ENCODE measurements at regions not wholly inside any gene's neighbourhood (a gene's known extent, or its start where the extent isn't known, plus 50 kb on each side); places are given as distances from the start of the nearest gene placed in this dataset.

- no peak overlapping the region for H3K9ac ChIP-seq (ENCODE audit: low read length)
- no peaks in the 10 kb centered on the region for H3K4me1 ChIP-seq (ENCODE audit: insufficient read depth, low read length)
- no peak overlapping the region for H3K4me3 ChIP-seq (ENCODE audit: low read depth in 1 of 2, low read length in 2 of 2)
- no peaks in the 10 kb centered on the region for H3K27me3 ChIP-seq (ENCODE audit: control insufficient read depth in 1 of 2, insufficient read depth in 2 of 2, low read length in 2 of 2)
- no peaks in the 10 kb centered on the region for H3K36me3 ChIP-seq (ENCODE audit: insufficient read depth, low read length)
- H3K27ac ChIP-seq (ENCODE audit: low read depth, low read length): no peak overlapping the region
- H3K9me3 ChIP-seq (ENCODE audit: low read length): no peaks in the 10 kb centered on the region
Observed at GRCh38 chr12:65557438-65558181, 266.7 kb upstream of the HMGA2 start.

- no peaks in the 10 kb centered on the region for H3K27me3 ChIP-seq (ENCODE audit: control insufficient read depth in 1 of 2, insufficient read depth in 2 of 2, low read length in 2 of 2)
- H3K4me1 ChIP-seq (ENCODE audit: insufficient read depth, low read length): no peaks in the 10 kb centered on the region
- H3K36me3 ChIP-seq (ENCODE audit: insufficient read depth, low read length): no peaks in the 10 kb centered on the region
Observed at GRCh38 chr12:65560286-65560685, 264.0 kb upstream of the HMGA2 start.

GRCh38 chr12:65561798-65562382 lies 262.4 kb upstream of the HMGA2 start:
- Histone ChIP-seq H3K27me3 (ENCODE audit: control insufficient read depth in 1 of 2, insufficient read depth in 2 of 2, low read length in 2 of 2) (no peaks in the 10 kb centered on the region), H3K4me3 (ENCODE audit: low read depth in 1 of 2, low read length in 2 of 2) (no peak overlapping the region), H3K9ac (ENCODE audit: low read length) (no peak overlapping the region), H3K27ac (ENCODE audit: low read depth, low read length) (no peak overlapping the region), H3K36me3 (ENCODE audit: insufficient read depth, low read length) (no peaks in the 10 kb centered on the region), H3K4me1 (ENCODE audit: insufficient read depth, low read length) (no peaks in the 10 kb centered on the region), H3K9me3 (ENCODE audit: low read length) (no peaks in the 10 kb centered on the region)

More at GRCh38 chr12:65560286-65560685, 264.0 kb upstream of the HMGA2 start:
- Histone ChIP-seq H3K4me3 (ENCODE audit: low read depth in 1 of 2, low read length in 2 of 2) (no peak overlapping the region), H3K9ac (ENCODE audit: low read length) (no peak overlapping the region), H3K9me3 (ENCODE audit: low read length) (no peaks in the 10 kb centered on the region), H3K27ac (ENCODE audit: low read depth, low read length) (no peak overlapping the region)

- H3K27ac ChIP-seq (ENCODE audit: low read depth, low read length): no peak overlapping the region
- no peak overlapping the region for H3K9ac ChIP-seq (ENCODE audit: low read length)
- H3K36me3 ChIP-seq (ENCODE audit: insufficient read depth, low read length): no peaks in the 10 kb centered on the region
- H3K27me3 ChIP-seq (ENCODE audit: control insufficient read depth in 1 of 2, insufficient read depth in 2 of 2, low read length in 2 of 2): no peaks in the 10 kb centered on the region
- no peaks in the 10 kb centered on the region for H3K4me1 ChIP-seq (ENCODE audit: insufficient read depth, low read length)
- no peaks in the 10 kb centered on the region for H3K9me3 ChIP-seq (ENCODE audit: low read length)
- no peak overlapping the region for H3K4me3 ChIP-seq (ENCODE audit: low read depth in 1 of 2, low read length in 2 of 2)
Observed at GRCh38 chr12:65565601-65566560, 258.4 kb upstream of the HMGA2 start.

- Histone ChIP-seq H3K9ac (ENCODE audit: low read length) (no peak overlapping the region), H3K9me3 (ENCODE audit: low read length) (no peaks in the 10 kb centered on the region), H3K4me3 (ENCODE audit: low read depth in 1 of 2, low read length in 2 of 2) (no peak overlapping the region), H3K36me3 (ENCODE audit: insufficient read depth, low read length) (no peaks in the 10 kb centered on the region), H3K27ac (ENCODE audit: low read depth, low read length) (no peak overlapping the region), H3K4me1 (ENCODE audit: insufficient read depth, low read length) (no peaks in the 10 kb centered on the region), H3K27me3 (ENCODE audit: control insufficient read depth in 1 of 2, insufficient read depth in 2 of 2, low read length in 2 of 2) (no peaks in the 10 kb centered on the region)
Observed at GRCh38 chr12:65566751-65567150, 257.5 kb upstream of the HMGA2 start.

GRCh38 chr12:65567820-65568219 lies 256.5 kb upstream of the HMGA2 start:
- Histone ChIP-seq H3K9me3 (ENCODE audit: low read length) (no peaks in the 10 kb centered on the region), H3K4me1 (ENCODE audit: insufficient read depth, low read length) (no peaks in the 10 kb centered on the region), H3K9ac (ENCODE audit: low read length) (no peak overlapping the region), H3K4me3 (ENCODE audit: low read depth in 1 of 2, low read length in 2 of 2) (no peak overlapping the region), H3K36me3 (ENCODE audit: insufficient read depth, low read length) (no peaks in the 10 kb centered on the region), H3K27ac (ENCODE audit: low read depth, low read length) (no peak overlapping the region), H3K27me3 (ENCODE audit: control insufficient read depth in 1 of 2, insufficient read depth in 2 of 2, low read length in 2 of 2) (no peaks in the 10 kb centered on the region)

- no peaks in the 10 kb centered on the region for H3K27me3 ChIP-seq (ENCODE audit: control insufficient read depth in 1 of 2, insufficient read depth in 2 of 2, low read length in 2 of 2)
Observed at GRCh38 chr12:65568517-65568916, 255.8 kb upstream of the HMGA2 start.

GRCh38 chr12:65570451-65571130 lies 253.7 kb upstream of the HMGA2 start:
- H3K9me3 ChIP-seq (ENCODE audit: low read length): no peaks in the 10 kb centered on the region

More at GRCh38 chr12:65568517-65568916, 255.8 kb upstream of the HMGA2 start:
- Histone ChIP-seq H3K9ac (ENCODE audit: low read length) (no peak overlapping the region), H3K4me1 (ENCODE audit: insufficient read depth, low read length) (no peaks in the 10 kb centered on the region), H3K9me3 (ENCODE audit: low read length) (no peaks in the 10 kb centered on the region), H3K4me3 (ENCODE audit: low read depth in 1 of 2, low read length in 2 of 2) (no peak overlapping the region), H3K36me3 (ENCODE audit: insufficient read depth, low read length) (no peaks in the 10 kb centered on the region), H3K27ac (ENCODE audit: low read depth, low read length) (no peak overlapping the region)

GRCh38 chr12:65574867-65575266 lies 249.4 kb upstream of the HMGA2 start:
- Histone ChIP-seq H3K27ac (ENCODE audit: low read depth, low read length) (no peak overlapping the region), H3K4me1 (ENCODE audit: insufficient read depth, low read length) (no peaks in the 10 kb centered on the region), H3K36me3 (ENCODE audit: insufficient read depth, low read length) (no peaks in the 10 kb centered on the region), H3K27me3 (ENCODE audit: control insufficient read depth in 1 of 2, insufficient read depth in 2 of 2, low read length in 2 of 2) (no peaks in the 10 kb centered on the region), H3K9ac (ENCODE audit: low read length) (no peak overlapping the region), H3K4me3 (ENCODE audit: low read depth in 1 of 2, low read length in 2 of 2) (no peak overlapping the region), H3K9me3 (ENCODE audit: low read length) (no peaks in the 10 kb centered on the region)

More at GRCh38 chr12:65570451-65571130, 253.7 kb upstream of the HMGA2 start:
- no peaks in the 10 kb centered on the region for H3K4me1 ChIP-seq (ENCODE audit: insufficient read depth, low read length)
- H3K4me3 ChIP-seq (ENCODE audit: low read depth in 1 of 2, low read length in 2 of 2): no peak overlapping the region
- H3K9ac ChIP-seq (ENCODE audit: low read length): no peak overlapping the region
- no peaks in the 10 kb centered on the region for H3K27me3 ChIP-seq (ENCODE audit: control insufficient read depth in 1 of 2, insufficient read depth in 2 of 2, low read length in 2 of 2)
- no peaks in the 10 kb centered on the region for H3K36me3 ChIP-seq (ENCODE audit: insufficient read depth, low read length)
- H3K27ac ChIP-seq (ENCODE audit: low read depth, low read length): no peak overlapping the region

- Histone ChIP-seq H3K36me3 (ENCODE audit: insufficient read depth, low read length) (no peaks in the 10 kb centered on the region), H3K4me3 (ENCODE audit: low read depth in 1 of 2, low read length in 2 of 2) (no peak overlapping the region), H3K9me3 (ENCODE audit: low read length) (no peaks in the 10 kb centered on the region), H3K9ac (ENCODE audit: low read length) (no peak overlapping the region), H3K27me3 (ENCODE audit: control insufficient read depth in 1 of 2, insufficient read depth in 2 of 2, low read length in 2 of 2) (no peaks in the 10 kb centered on the region), H3K4me1 (ENCODE audit: insufficient read depth, low read length) (no peaks in the 10 kb centered on the region), H3K27ac (ENCODE audit: low read depth, low read length) (no peak overlapping the region)
Observed at GRCh38 chr12:65584016-65584415, 240.3 kb upstream of the HMGA2 start.
